AG04449 (cell line): ENCODE measurements at regions not wholly inside any gene's neighbourhood (a gene's known extent, or its start where the extent isn't known, plus 50 kb on each side); places are given as distances from the start of the nearest gene placed in this dataset.
A peak's percentile ranks its signal among the peaks of the same experiment; 100 is the strongest.

Experiments used
- CTCF ChIA-PET: fragments of 350-600 bp; formaldehyde crosslinking; extraction: SDS; loops from one replicate; lab custom pipeline; 2021; ENCODE audit warnings: antibody characterized with exemption; lab: Yijun Ruan, JAX
- POLR2A ChIA-PET: fragments of 400-600, 350-600 bp; formaldehyde crosslinking; extraction: SDS; loops from one replicate; lab custom pipeline; 2020; ENCODE audit warnings: antibody characterized with exemption, inconsistent platforms; lab: Yijun Ruan, JAX
- DNase-seq: peaks from one replicate; pipeline ENCODE4 v3.0.0-alpha.2; 2010; ENCODE audit warnings: low read depth, low spot score
- H3K4me3 ChIP-seq: 2 replicates; pipeline ENCODE4 v1.5.1; 2011; ENCODE audit warnings: low read depth, mild to moderate bottlenecking, control low read depth, low read length
- TF ChIP-seq, protein P1 (sequence below): IDR thresholded peaks from one replicate; pipeline ENCODE4 v1.5.1; 2011; ENCODE audit warnings: mild to moderate bottlenecking, moderate library complexity, low read length, control low read depth, inconsistent platforms; ENCODE audit not compliant: insufficient read depth; ENCODE audit errors: missing control alignments

DNA sequence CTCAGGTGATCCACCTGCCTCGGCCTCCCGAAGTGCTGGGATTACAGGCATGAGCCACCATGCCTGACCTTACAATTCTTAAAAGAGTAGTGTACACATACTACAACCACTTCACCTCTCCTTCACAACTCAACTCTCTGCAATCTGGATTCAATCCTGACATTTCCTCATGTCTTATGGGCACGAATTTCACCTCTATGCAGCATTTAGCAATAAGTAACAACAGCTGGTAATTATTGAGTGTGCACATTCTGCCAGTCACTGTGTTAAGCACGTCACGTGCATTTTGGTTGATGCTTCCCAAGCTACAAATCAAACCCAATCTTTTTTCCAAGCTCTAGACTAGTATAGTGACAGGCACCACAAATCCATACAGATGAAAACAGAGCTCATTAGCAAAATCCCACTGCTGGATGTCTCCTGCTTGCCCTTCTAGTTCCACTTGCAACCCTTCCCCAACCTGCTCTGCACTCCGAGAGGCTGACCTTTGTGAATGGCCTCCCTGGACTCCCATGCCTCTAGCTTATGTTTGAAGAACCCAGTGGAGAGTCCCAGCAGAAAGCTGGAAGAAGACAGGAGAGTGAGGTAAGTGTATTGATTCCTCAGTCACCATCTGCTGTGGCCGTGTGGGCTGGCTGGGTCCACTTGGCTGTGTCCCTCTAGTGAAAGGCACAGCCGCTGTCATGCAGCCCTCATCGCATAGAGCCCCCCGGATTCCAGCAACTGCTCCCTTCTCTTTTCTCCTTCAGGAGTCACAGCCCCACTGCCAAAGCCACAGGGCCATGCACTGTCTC lies 176.5 kb downstream of the MEX3B start:
- CTCF ChIA-PET = no interaction called here
- POLR2A ChIA-PET = no interaction called here
- no peak for DNase-seq
- no peak overlapping the region for H3K4me3 ChIP-seq
- TF ChIP-seq, protein P1, sequence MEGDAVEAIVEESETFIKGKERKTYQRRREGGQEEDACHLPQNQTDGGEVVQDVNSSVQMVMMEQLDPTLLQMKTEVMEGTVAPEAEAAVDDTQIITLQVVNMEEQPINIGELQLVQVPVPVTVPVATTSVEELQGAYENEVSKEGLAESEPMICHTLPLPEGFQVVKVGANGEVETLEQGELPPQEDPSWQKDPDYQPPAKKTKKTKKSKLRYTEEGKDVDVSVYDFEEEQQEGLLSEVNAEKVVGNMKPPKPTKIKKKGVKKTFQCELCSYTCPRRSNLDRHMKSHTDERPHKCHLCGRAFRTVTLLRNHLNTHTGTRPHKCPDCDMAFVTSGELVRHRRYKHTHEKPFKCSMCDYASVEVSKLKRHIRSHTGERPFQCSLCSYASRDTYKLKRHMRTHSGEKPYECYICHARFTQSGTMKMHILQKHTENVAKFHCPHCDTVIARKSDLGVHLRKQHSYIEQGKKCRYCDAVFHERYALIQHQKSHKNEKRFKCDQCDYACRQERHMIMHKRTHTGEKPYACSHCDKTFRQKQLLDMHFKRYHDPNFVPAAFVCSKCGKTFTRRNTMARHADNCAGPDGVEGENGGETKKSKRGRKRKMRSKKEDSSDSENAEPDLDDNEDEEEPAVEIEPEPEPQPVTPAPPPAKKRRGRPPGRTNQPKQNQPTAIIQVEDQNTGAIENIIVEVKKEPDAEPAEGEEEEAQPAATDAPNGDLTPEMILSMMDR = no peak

DNA sequence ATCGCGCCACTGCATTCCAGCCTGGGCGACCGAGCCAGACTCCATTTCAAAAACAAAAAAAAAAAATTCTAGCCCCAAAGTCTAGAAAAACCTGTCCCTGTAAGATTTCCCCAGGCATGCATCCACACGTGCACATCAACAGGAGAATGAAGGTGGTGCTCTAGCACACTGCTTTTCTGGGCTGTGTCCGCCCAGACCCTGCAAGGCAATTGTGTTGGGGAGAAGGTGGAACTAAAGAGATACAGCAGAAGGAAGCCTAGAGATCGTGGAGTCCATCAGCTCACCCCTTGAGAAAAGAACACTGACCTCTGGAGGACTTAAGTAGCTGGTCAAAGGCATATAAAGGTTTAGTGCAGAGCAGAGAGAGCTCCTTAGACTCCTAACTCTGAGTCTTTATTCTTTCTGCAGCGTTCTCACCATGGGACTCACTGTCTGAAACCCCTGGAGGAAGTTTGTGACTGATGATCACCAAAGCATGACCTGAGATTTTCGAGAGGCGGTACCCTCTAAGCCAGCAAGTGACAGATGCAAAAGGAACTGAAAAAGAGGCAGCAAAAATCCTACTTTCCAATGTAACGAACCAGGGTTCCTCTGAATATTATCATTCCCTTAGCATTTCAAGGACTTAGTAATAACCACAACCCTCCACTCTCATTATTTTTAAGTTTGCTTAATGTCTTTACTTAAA lies 179.8 kb downstream of the MEX3B start:
- CTCF ChIA-PET = no interaction called here
- no peak for DNase-seq
- TF ChIP-seq, protein P1 = no peak
- POLR2A ChIA-PET = no interaction called here
- H3K4me3 ChIP-seq = no peak overlapping the region

DNA sequence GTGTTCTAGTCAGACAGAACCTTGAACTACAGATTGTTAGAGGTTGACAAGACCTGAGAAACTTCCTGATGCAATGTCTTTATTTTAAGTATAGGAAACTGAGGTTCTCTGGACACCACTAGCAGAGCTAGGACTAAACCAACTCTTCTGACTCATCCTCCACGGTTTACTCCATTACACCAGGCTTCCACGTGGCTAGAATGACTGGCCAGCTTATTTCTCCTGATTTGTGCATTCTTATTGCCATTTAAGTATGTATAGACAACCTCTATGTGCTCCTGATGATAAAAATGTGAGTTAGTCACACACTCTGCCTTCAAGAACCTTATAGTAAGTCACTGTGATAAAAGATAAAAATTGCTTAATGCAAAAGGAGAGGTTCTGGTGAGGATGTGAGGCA lies 182.7 kb downstream of the MEX3B start:
- ChIA-PET CTCF (no interaction called here), POLR2A (no interaction called here)
- peak; percentile 50 for DNase-seq
- TF ChIP-seq, protein P1 = no peak
- no peak overlapping the region for H3K4me3 ChIP-seq

DNA sequence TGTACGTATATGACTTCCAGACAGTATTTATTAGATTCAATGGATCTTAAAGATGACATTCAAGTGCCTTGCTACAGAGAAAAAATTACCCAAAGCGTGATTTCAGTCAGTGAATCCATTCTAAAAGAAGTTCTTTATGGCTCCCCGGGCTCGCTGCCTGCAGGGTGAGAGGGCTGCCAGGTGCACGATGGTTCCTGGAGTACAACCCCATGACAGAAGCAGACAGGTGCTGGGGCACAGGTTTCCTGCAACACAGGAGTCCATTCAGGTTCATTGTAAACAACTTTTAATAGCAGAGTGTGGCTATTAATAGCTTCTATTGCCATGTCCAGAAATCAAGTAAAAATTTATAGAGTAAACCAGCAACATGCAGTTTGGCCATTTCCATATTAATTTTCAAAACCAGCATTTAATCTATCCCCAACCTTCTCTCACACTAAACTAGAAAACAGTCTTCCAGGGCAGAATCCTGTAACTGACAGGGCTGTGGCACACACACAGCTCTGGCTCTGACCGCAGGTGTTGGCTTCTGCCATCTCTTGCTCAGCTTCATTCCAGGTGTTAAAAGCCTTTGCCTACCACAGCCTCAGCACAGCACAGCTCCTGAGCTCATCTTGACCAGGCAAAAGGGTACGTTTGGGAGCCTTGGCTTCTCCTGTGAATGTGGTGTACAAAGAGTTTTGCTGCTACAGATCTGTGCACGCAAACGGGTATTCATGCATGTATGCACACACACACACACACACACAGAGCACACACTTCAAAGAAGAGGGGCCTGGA lies 185.9 kb downstream of the MEX3B start:
- no peak overlapping the region for H3K4me3 ChIP-seq
- TF ChIP-seq, protein P1 = no peak
- POLR2A ChIA-PET = no interaction called here
- CTCF ChIA-PET = interaction anchor here (1.3 kb wide), 1 partner anchor 51 kb away, joined by 4 read pairs; no protein-coding TSS in a partner anchor
- no peak for DNase-seq

DNA sequence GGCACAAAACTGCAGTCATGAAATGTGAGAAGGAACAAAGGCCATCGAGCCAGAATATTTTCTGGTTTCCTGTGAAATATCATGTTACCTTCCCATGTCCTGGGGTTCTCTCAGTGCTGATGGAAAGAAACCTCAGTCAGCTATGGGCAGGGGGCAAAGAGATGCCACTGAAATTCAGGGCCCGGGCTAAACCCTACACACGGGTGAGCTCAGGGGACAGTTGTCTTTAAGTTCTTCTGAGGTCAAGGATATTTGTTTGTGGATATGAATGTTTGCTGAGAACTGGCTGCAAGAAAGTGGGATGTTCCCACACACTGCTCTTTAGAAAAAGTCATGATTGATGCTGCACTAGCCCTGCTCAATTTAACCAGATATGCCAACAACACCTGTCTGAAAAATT lies 187.2 kb downstream of the MEX3B start:
- no peak for DNase-seq
- H3K4me3 ChIP-seq = no peak overlapping the region
- TF ChIP-seq, protein P1 = no peak
- ChIA-PET CTCF (no interaction called here), POLR2A (no interaction called here)

DNA sequence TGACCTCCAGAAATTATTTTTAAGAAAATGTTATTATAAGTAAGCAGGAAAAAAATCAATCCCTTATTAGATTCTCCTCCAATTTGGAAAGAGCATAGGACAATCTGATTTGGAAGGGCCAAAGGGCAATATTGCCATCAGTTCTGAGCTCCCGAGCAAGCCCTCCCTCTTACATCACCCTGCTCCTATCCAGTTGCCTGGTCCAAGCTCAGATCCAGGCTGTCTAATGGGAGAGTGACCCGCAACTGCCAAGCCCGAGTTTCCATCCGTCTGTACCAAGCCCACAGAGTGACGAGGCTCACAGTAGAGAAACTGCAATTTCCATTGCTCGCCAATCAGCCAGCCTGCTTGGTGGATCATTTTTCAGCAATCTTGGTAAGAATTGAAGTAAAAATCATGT lies 187.7 kb downstream of the MEX3B start:
- no peak for DNase-seq
- TF ChIP-seq, protein P1 = no peak
- ChIA-PET POLR2A (no interaction called here), CTCF (no interaction called here)
- no peak overlapping the region for H3K4me3 ChIP-seq
